GM21423 (cell line): ENCODE measurements at regions not wholly inside any gene's neighbourhood (a gene's known extent, or its start where the extent isn't known, plus 50 kb on each side); places are given as distances from the start of the nearest gene placed in this dataset.
"Not testable (repeated sequence)": the region's sequence is repeated elsewhere in the genome, so short reads cannot be mapped to it uniquely, and the experiment has no call there.

Source experiments
- ATAC-seq: cut with Tn5 transposase; IDR thresholded peaks from one replicate; pipeline ENCODE4 v1.9.1; 2021; ENCODE audit warnings: mild to moderate bottlenecking, moderate library complexity; ENCODE audit not compliant: unreplicated experiment

DNA sequence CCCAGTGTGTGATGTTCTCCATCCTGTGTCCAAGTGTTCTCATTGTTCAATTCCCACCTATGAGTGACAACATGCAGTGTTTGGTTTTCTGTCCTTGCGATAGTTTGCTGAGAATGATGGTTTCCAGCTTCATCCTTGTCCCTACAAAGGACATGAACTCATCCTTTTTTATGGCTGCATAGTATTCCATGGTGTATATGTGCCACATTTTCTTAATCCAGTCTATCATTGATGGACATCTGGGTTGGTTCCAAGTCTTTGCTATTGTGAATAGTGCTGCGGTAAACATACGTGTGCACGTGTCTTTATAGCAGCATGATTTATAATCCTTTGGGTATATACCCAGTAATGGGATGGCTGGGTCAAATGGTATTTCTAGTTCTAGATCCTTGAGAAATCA lies 134.3 kb downstream of the CCDC71L start:
- ATAC-seq = not testable (repeated sequence)

DNA sequence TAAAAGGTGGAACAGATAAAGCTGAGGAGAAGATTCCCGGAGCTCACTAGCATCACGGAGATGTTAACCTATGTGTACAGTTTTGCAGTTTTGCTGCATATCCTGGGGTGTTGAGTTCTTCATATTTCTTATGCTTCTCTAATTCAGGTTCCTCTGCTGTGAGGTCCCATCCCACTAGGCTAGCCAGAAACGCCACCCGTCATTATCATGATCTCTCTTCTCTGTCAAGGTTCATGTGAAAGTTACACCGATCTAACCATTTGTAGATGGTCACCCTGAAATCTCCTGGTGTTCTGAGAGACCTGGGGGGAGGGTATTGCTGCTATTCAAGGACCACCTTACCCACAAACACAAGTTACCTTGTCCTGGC lies 136.3 kb downstream of the CCDC71L start:
- ATAC-seq = no peak

DNA sequence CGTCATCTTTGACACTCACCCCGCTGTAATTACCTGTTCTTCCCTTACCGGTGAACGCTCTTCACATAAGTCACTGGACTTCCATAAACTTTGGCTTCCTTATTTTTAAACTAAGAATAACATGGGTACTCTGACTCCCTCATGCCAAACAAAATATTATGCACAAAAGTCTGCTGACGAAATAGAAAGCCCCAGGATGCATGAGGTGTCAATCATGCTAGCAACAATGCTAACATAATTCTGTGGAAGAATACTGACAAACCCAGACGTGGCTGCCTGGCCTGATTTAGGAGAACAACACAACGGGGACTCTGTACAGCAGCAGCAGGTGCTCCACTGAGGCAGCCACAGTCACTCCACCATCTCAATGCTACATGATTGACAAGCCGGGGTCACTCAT lies 137.5 kb downstream of the CCDC71L start:
- no peak for ATAC-seq

DNA sequence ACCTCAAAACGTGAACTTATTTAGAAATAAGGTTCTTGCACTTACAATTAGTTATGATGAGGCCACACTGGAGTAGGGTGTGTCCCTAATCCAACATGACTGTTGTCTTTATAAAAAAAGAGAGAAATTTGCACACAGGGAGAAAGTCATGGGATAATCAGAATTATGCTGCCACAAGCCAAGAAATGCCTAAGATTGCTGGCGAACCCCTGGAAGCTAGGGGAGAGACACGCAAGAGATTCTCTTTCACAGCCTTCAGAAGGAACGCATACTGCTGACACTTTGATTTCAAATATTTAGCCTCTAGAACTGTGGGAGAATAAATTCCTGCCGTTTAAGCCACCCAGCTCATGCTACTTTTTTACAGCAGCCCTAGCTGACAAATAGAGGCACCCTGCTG lies 138.3 kb downstream of the CCDC71L start:
- ATAC-seq = no peak

DNA sequence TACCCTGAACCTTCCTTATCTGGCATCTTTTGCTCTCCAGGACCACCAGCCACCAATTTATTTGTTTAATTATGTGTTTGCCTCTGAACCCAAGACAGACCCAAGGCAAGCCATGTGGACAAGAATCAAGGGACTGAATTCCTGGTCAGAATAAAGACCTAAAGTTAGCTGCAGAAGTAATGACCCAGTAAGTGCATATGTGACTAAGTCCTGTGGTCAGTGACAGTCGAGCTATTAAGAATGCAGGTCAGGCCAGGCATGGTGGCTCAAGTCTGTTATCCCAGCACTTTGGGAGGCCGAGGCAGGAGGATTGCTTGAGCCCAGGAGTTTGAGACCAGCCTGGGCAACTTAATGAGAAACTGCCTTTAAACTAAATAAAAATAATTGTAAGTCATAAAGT lies 139.4 kb downstream of the CCDC71L start:
- ATAC-seq = no peak

DNA sequence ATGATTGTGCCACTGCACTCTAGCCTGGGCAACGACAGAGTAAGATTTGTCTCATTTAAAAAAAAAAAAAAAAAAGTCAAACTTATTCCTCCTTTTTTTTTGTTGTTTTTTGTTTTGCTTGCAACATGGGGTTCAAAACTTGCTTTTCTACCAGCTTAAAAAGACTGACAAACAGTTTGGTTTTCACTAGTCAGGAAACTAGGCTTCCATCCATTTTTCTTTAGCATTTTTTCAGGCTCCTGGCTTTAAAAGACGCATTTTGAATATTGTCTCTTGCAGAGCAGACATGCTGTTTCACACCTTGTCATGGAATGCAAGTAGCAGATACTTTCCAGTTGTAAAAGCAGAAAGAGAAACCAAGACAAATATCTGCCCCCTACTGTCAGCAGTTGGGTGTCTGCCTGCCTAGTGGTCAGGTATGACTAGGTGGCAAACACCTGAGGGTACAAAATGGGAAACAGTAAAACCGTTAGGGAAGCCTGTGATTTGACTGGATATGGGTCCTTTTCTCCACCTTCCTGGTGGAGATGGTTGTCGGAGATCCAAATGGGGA lies 139.9 kb downstream of the CCDC71L start:
- ATAC-seq = no peak

DNA sequence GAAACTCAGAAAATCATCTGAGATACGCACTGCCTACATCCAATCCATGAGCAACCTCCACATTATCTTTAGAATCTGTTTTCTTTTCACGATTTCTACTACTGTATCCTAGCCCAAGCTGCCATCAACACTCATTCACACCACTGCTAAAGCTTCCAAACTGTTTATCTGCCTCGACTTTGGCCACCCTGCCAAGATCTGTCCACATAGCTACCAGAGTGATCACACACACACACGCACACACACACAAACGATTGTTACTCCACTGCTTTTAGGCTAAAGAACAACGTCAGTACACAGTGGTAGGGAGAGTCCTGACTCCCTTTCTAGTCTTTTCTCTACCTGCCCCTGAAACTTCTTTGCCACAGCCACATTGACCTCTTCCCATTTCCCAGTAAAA lies 142.0 kb downstream of the CCDC71L start:
- no peak for ATAC-seq

DNA sequence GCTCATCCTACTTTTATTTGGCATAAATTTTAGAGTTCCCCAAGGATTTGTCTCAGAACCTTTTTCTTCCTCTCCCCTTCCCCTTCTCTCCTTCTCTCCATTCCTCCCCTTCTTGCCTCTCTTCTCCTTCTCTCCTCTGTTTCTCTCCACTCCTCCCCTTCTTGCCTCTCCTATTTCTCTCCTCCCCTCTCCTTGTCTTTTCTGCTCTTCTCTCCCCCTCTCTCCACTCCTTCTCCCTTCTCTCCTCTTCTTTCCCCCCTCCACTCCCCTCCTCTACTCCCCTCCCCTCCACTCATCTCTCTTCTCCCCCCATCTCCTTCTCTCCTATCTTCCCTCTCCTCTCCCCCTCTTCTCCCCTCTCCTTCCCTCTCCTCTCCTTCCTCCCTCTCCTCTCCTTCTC lies 142.7 kb downstream of the CCDC71L start:
- no peak for ATAC-seq

DNA sequence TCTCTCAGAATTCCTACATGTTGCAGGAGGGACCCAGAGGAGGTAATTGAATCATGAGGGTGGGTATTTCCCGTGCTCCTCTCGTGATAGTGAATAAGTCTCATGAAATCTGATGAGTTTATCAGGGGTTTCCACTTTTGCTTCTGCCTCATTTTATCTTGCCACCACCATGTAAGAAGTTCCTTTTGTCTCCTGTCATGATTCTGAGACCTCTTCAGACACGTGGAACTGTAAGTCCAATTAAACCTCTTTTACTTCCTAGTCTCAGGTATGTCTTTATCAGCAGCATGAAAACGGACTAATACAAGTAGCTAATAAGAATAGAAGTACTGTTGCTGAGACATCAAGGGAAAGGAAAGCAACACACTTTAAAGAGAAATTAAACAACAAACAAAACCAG lies 143.4 kb downstream of the CCDC71L start:
- no peak for ATAC-seq

DNA sequence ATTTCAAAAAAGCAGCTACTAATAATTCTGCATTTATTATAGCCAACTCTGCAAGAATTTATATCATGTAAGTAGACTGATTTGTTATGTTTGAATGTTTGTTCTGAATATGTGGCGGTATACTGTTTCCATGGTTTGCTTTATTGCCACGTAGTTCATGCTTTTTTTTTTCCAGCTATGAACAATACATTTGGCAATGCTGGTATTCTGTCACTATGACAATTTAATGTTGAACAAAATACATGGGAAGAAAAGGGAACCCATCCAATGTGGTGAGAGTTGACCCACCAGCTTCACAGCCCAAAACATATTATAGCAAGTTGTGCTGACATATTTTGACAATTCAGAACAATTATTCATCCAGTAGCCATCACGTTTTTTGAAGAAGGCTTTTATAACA lies 145.6 kb downstream of the CCDC71L start:
- no peak for ATAC-seq

DNA sequence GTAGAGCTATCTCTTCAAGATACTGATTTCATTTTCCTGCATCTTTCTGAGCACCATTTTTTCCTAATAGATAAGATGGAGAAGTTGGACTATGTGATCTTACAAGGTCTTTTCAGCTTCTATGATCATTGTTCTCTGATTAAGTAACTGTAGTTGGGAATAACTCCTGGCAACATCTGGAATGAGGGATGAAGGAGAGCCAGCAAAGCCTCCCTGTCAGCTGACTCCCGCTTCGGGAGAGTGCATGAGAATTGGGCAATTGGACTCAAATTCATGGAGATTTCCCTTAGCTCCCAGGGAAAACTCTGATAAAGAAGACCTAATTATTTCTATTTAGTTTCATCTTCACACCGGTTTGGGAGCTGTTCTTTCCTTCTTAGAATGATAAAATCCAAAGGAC lies 146.1 kb downstream of the CCDC71L start:
- no peak for ATAC-seq

DNA sequence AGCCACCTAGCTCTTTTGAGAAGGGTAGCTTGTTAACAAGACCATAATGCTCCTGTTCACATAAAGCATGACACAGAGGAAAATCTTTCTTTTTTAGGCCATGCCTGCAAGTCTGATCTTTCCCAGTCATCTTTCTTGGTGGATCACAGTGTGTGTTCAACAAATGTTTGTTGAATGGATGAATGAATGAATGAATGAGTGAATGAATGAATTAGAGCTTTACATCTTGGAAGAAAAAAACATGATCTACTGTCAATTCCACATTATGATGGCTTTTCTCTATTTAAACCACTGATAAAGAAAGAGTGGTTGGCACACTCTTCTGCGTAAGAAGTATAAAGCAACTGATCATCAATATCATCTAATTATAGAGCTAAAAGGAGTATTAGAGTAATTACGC lies 148.7 kb downstream of the CCDC71L start:
- ATAC-seq = no peak

DNA sequence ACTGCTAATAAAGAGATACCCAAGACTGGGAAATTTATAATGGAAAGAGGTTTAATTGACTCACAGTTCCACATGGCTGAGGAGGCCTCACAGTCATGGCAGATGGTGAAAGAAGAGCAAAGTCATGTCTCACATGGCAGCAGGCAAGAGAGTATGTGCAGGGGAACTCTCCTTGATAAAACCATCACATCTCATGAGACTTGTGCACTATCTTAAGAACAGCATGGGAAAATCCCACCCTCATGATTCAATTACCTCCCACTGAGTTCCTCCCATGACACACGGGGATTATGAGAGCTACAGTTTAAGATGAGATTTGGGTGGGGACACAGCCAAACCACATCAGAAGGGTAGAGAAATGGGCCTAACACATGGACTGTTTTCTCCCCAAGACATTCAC lies 156.3 kb downstream of the CCDC71L start:
- ATAC-seq = no peak

DNA sequence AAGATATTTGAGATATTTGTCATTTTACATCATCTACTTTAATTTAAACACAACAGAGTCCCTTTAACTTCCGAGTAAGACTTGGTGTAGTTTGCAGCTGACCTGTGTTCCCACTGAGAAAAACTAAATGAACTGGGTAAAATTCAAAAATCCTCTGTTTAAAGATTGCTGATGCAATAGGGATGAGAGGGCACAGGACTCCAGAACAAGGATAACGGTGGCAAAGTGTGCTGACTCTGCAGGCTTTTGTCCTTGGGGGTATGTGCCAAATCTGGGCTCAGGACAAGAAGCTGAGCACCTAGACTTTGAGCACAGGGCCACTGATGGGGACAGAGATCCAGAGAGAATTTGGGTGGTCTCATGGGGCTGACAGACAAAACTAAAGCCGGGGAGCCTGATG lies 156.8 kb downstream of the CCDC71L start:
- ATAC-seq = no peak

DNA sequence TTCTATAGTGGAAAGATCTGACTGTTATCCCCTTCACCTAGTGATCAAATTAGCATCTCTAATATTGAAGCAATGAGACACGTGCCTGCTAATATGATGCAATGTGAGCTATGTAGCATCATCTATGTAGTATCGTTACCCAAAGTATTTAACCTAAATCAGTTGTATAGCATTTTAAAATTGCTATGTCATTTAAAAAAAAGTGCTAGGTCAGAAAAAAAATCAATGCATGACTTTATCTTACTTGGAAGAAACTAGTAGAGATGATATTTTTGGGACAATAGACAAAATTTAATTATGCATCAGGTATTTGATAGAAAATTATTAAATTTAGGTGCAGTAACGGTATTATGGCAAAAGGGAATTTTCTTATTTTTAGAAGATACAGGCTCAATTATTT lies 157.3 kb downstream of the CCDC71L start:
- ATAC-seq = no peak

DNA sequence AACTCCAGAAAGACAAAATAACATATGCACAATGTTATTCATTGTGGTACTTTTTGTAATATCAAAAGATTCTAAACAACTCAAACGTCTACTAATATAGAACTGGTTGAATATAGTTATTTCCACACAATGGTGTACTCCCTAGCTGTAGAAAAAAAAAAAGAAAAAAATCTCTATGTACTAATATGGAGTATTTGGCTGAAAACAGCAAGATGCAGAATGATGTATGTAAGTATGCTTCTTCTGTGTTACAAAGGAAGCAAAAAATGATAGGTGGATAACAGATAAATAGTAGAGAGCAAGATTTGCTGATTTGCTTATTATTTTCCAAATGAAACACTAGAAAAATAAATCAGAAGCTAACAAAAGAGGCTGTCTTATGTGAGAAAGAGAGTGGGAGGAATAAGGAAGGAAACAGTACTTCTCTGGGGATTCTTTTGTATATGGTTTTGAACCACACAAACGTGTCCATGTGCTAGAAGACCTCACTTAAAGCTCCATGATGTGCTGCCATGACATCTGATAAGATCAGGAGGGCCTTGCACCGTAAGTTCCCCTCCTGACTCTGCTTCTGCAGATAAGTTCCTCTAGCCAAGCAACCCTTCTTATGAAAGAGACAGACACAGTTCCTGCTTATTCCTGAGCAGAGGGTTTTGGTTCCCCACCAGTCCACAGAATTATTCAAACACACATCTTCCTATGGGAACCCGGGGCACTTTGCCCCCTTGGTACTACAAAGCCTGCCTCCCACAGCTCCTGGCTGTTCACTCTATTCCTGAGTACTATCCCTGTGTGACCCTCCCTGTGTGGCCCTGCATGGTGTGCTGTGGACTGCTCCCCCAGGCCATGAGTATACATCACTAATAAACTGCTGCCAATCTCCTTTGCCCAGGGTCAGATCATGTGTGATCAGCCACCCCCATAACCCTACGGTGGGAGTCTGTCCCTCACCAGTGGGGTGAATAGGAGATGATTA lies 159.1 kb downstream of the CCDC71L start:
- no peak for ATAC-seq

DNA sequence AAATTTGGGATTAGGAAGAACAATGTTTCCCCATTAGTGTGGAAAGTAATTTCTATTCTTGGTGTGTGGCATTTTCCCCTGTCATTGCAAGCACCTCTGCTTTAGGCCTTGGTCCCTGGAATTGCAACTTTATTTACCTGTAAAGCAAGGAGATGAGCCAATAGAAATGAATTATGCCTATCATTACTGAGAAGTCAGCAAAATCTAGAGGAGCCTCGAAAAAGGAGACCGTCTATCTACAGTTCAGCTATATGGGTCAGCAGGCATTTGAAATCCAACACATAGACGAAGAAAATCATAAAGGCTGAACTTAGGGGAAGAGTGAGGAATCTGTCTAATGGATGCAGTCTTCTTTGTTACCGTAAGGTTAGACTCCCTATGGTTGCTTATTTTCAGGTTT lies 161.1 kb downstream of the CCDC71L start:
- ATAC-seq = no peak

DNA sequence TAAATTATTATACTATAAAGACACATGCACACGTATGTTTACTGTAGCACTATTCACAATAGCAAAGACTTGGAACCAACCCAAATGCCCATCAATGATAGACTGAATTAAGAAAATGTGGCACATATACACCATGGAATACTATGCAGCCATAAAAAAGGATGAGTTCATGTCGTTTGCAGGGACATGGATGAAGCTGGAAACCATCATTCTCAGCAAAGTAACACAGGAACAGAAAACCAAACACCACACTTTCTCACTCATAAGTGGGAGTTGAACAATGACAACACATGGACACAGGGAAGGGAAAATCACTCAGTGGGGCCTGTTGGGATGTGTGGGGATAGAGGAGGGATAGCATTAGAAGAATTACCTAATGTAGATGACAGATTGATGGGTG lies 163.0 kb downstream of the CCDC71L start:
- ATAC-seq = not testable (repeated sequence)

DNA sequence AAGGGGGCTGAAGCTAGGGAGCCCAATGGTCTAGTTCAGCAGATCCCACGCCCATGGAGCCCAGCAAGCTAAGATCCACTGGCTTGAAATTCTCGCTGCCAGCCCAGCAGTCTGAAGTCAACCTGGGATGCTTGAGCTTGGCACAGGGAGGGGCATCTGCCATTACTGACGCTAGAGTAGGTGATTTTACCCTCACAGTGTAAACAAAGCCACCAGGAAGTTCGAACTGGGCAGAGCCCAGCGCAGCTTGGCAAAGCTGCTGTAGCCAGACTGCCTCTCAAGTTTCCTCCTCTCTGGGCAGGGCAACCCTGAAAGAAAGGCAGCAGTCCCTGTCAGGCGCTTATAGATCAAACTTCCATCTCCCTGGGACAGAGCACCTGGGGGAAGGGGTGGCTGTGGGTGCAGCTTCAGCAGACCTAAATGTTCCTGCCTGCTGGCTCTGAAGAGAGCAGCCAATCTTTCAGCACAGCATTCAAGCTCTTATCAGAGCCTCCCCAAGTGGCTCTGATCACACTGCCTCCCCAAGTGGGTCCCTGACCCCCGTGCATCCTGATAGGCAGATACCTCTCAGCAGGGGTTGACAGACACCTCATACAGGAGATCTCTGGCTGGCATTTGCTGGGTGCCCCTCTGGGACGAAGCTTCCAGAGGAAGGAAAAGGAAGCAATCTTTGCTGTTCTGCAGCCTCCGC lies 167.8 kb downstream of the CCDC71L start:
- no peak for ATAC-seq

DNA sequence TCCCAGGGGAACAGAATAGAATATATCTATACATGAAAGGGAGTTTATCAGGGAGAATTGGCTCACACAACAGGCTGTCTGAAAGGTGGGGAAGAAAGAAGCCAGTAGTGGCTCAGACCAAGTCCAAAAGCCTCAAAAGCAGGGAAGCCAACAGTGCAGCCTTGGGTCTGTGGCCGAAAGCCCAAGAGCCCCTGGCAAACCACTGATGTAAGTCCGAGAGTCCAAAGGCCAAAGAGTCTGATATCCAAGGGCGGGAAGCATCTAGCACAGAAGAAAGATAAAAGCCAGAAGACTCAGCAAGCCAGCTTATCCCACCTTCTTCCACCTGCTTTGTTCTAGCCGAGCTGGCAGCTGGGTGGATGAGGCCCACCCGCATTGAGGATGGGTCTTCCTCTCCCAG lies 172.5 kb downstream of the CCDC71L start:
- no peak for ATAC-seq

DNA sequence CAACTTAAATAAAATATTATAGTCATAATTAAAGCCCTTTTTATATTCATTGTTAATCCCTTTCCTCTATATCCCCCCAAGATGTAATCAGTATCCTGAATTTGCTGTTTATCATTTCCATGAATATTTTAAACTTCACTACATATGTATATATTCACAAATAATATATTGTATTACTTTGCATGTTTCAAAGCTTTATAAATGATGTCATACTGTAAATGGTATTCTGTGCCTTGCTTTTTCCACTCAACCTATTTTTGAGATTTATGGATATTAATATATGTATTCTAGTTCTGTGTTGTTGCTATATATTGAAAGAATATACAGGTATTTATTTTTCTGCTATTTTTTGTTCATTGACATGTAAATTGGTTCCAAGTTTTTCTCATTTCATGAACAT lies 173.1 kb downstream of the CCDC71L start:
- ATAC-seq = no peak

DNA sequence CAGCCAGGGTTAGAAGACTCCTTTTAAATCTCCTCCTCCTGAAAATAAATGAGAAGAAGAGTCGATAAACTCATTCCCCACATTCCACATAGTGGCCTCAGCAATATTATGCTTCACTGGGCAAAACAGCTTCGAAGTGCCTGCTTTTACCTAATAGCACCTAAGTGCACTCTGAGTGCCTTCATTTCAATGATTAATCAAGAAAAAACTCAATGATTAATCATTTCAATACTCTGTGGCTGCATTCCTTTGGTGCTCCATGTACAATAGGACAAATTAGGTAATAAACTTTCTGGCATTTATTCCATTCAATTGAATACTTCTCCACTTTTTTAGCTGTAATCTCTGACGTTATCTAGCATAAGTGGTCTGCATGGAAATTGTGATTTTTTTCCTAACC lies 174.6 kb downstream of the CCDC71L start:
- ATAC-seq = no peak
